Vagina (tissue), 2 donors: ENCODE measurements at regions not wholly inside any gene's neighbourhood (a gene's known extent, or its start where the extent isn't known, plus 50 kb on each side); places are given as distances from the start of the nearest gene placed in this dataset.
"Not testable (repeated sequence)": the region's sequence is repeated elsewhere in the genome, so short reads cannot be mapped to it uniquely, and the experiment has no call there.

Experiments used
- DNase-seq, 2 donors: peaks; one replicate each; pipeline ENCODE4 v3.0.0-alpha.2; 2017; ENCODE audit errors: extremely low spot score in 2 of 2
- H3K27ac ChIP-seq: fragments of 200-600 bp; sonication (generic); one replicate; pipeline ENCODE4 v1.5.1; 2019
- H3K27me3 ChIP-seq: fragments of 200-600 bp; sonication (generic); one replicate; pipeline ENCODE4 v1.5.1; 2019
- H3K36me3 ChIP-seq, 2 donors: fragments of 200-600 bp; sonication (generic); one replicate each; pipeline ENCODE4 v1.5.1; 2017 to 2019
- H3K4me1 ChIP-seq: fragments of 200-600 bp; sonication (generic); one replicate; pipeline ENCODE4 v1.5.1; 2019
- H3K4me3 ChIP-seq, 2 donors: fragments of 200-600 bp; sonication (generic); 1 replicate in 1 of 2; 2 replicates in 1 of 2; pipeline ENCODE4 v1.5.1; 2016 to 2019
- H3K9me3 ChIP-seq: fragments of 200-600 bp; sonication (generic); one replicate; pipeline ENCODE4 v1.5.1; 2019
- CTCF ChIP-seq, 3 experiments: fragments of 450-650 bp in 2 of 3; fragments of 200-600 bp in 1 of 3; sonication (generic) in 1 of 3; IDR thresholded peaks; one replicate each; pipeline ENCODE4 v1.5.1; 2017 to 2019; ENCODE audit warnings: antibody characterized with exemption in 3 of 3, mild to moderate bottlenecking in 2 of 3, moderate library complexity in 2 of 3
- POLR2A ChIP-seq, 2 donors: fragments of 450-650 bp; IDR thresholded peaks; one replicate each; pipeline ENCODE4 v1.6.1; 2017; ENCODE audit warnings: antibody characterized with exemption in 2 of 2, mild to moderate bottlenecking in 2 of 2, moderate library complexity in 2 of 2
- POLR2AphosphoS5 ChIP-seq, 2 donors: sonication (generic); formaldehyde crosslinking; IDR thresholded peaks; one replicate each; pipeline ENCODE4 v1.9.0; 2017; ENCODE audit warnings: antibody characterized with exemption in 2 of 2, mild to moderate bottlenecking in 2 of 2, low read depth in 1 of 2; ENCODE audit not compliant: insufficient read depth in 1 of 2
- intact Hi-C: fragments of 100-400 bp; cut with DNase I; formaldehyde crosslinking; loops from one replicate; pipeline ENCODE4 v1.15.1; 2023

- Histone ChIP-seq H3K27ac (no peak overlapping the region), H3K4me1 (no peaks in the 10 kb centered on the region), H3K36me3 (no peaks in the 10 kb centered on the region), H3K4me3 (no peak overlapping the region), H3K27me3 (no peaks in the 10 kb centered on the region), H3K9me3 (no peaks in the 10 kb centered on the region)
- intact Hi-C loops, result no loop called here
- TF ChIP-seq CTCF (IDR thresholded peaks at IDR 0.05) (no peak), POLR2AphosphoS5 (IDR thresholded peaks at IDR 0.05; ENCODE audit: insufficient read depth in 1 of 2, low read depth in 1 of 2) (no peak), POLR2A (IDR thresholded peaks at IDR 0.05) (no peak)
- no peak for DNase-seq
Observed at GRCh38 chr1:166682588-166682987, 156.7 kb upstream of the POGK start.

- intact Hi-C loops, H3K36me3 ChIP-seq, DNase-seq, H3K4me3 ChIP-seq, H3K9me3 ChIP-seq, H3K4me1 ChIP-seq, H3K27me3 ChIP-seq, H3K27ac ChIP-seq: not testable (repeated sequence)
Observed at GRCh38 chr1:166684669-166685068, 154.6 kb upstream of the POGK start.

GRCh38 chr1:166685200-166685599 lies 154.1 kb upstream of the POGK start:
- Histone ChIP-seq H3K4me3 (no peak overlapping the region), H3K9me3 (no peaks in the 10 kb centered on the region), H3K36me3 (no peaks in the 10 kb centered on the region), H3K4me1 (no peaks in the 10 kb centered on the region), H3K27me3 (no peaks in the 10 kb centered on the region), H3K27ac (no peak overlapping the region)
- no peak for TF ChIP-seq CTCF (IDR thresholded peaks at IDR 0.05)
- TF ChIP-seq POLR2AphosphoS5 (IDR thresholded peaks at IDR 0.05; ENCODE audit: insufficient read depth in 1 of 2, low read depth in 1 of 2), result no peak
- TF ChIP-seq POLR2A (IDR thresholded peaks at IDR 0.05), result no peak
- DNase-seq, result no peak
- intact Hi-C loops, result no loop called here

GRCh38 chr1:166685891-166686290 lies 153.4 kb upstream of the POGK start:
- H3K4me3 ChIP-seq, H3K4me1 ChIP-seq, H3K27me3 ChIP-seq, H3K9me3 ChIP-seq, intact Hi-C loops, DNase-seq, H3K27ac ChIP-seq, H3K36me3 ChIP-seq: not testable (repeated sequence)

GRCh38 chr1:166690596-166690995 lies 148.7 kb upstream of the POGK start:
- intact Hi-C loops, DNase-seq, H3K36me3 ChIP-seq, H3K9me3 ChIP-seq, H3K4me3 ChIP-seq, H3K4me1 ChIP-seq, H3K27ac ChIP-seq, H3K27me3 ChIP-seq: not testable (repeated sequence)

- TF ChIP-seq POLR2AphosphoS5 (IDR thresholded peaks at IDR 0.05; ENCODE audit: insufficient read depth in 1 of 2, low read depth in 1 of 2) (no peak), POLR2A (IDR thresholded peaks at IDR 0.05) (no peak), CTCF (IDR thresholded peaks at IDR 0.05) (no peak)
Observed at GRCh38 chr1:166691476-166691875, 147.8 kb upstream of the POGK start.

GRCh38 chr1:166692346-166692745 lies 146.9 kb upstream of the POGK start:
- no peak for TF ChIP-seq POLR2AphosphoS5 (IDR thresholded peaks at IDR 0.05; ENCODE audit: insufficient read depth in 1 of 2, low read depth in 1 of 2)
- TF ChIP-seq POLR2A (IDR thresholded peaks at IDR 0.05), result no peak
- TF ChIP-seq CTCF (IDR thresholded peaks at IDR 0.05), result no peak
- intact Hi-C loops, result no loop called here
- no peaks in the 10 kb centered on the region for H3K27me3 ChIP-seq
- H3K36me3 ChIP-seq, result no peaks in the 10 kb centered on the region
- no peak for DNase-seq
- no peak overlapping the region for H3K27ac ChIP-seq
- peaks cover 4% of the 10 kb centered on the region for H3K4me1 ChIP-seq
- H3K9me3 ChIP-seq, result no peaks in the 10 kb centered on the region
- no peak overlapping the region for H3K4me3 ChIP-seq

More at GRCh38 chr1:166691476-166691875, 147.8 kb upstream of the POGK start:
- H3K36me3 ChIP-seq, result no peaks in the 10 kb centered on the region
- intact Hi-C loops, result no loop called here
- no peaks in the 10 kb centered on the region for H3K27me3 ChIP-seq
- no peaks in the 10 kb centered on the region for H3K9me3 ChIP-seq
- peaks cover 4% of the 10 kb centered on the region for H3K4me1 ChIP-seq
- H3K27ac ChIP-seq, result no peak overlapping the region
- H3K4me3 ChIP-seq, result no peak overlapping the region
- DNase-seq, result no peak
